Bone marrow (tissue), 2 donors: ENCODE measurements at regions not wholly inside any gene's neighbourhood (a gene's known extent, or its start where the extent isn't known, plus 50 kb on each side); places are given as distances from the start of the nearest gene placed in this dataset.

ENCODE experiments used
- DNase-seq, 2 donors: peaks; one replicate each; lab custom pipeline; 2025; lab: John Stamatoyannopoulos, UW

- DNase-seq: no peak
Observed at GRCh38 chr4:136847881-136848621, 684.2 kb downstream of the PCDH18 start.

GRCh38 chr4:136841526-136841925 is 690.8 kb downstream of the PCDH18 start:
- DNase-seq: no peak

- DNase-seq: no peak
Observed at GRCh38 chr4:136838607-136839006, 693.7 kb downstream of the PCDH18 start.

- DNase-seq: no peak
Observed at GRCh38 chr4:136831553-136831952, 700.7 kb downstream of the PCDH18 start.

GRCh38 chr4:136829280-136829679 is 703.0 kb downstream of the PCDH18 start:
- no peak for DNase-seq

- no peak for DNase-seq
Observed at GRCh38 chr4:136823020-136823419, 709.3 kb downstream of the PCDH18 start.

GRCh38 chr4:136818811-136819330 is 713.4 kb downstream of the PCDH18 start:
- no peak for DNase-seq

- DNase-seq: no peak
Observed at GRCh38 chr4:136812100-136812880, 720.0 kb downstream of the PCDH18 start.

- DNase-seq: no peak
Observed at GRCh38 chr4:136811496-136812077, 720.7 kb downstream of the PCDH18 start.

- DNase-seq: no peak
Observed at GRCh38 chr4:136810626-136811025, 721.7 kb downstream of the PCDH18 start.

GRCh38 chr4:136806844-136807243 is 725.5 kb downstream of the PCDH18 start:
- DNase-seq: no peak

GRCh38 chr4:136805617-136806016 is 726.7 kb downstream of the PCDH18 start:
- DNase-seq: no peak

GRCh38 chr4:136803433-136803832 is 728.9 kb downstream of the PCDH18 start:
- no peak for DNase-seq

GRCh38 chr4:136800248-136800647 is 732.0 kb downstream of the PCDH18 start:
- no peak for DNase-seq

- no peak for DNase-seq
Observed at GRCh38 chr4:136796953-136797352, 735.3 kb downstream of the PCDH18 start.

- DNase-seq: no peak
Observed at GRCh38 chr4:136793848-136794247, 738.4 kb downstream of the PCDH18 start.

GRCh38 chr4:136784326-136784725 is 748.0 kb downstream of the PCDH18 start:
- DNase-seq: no peak

GRCh38 chr4:136769717-136770116 is 762.6 kb downstream of the PCDH18 start:
- no peak for DNase-seq

- no peak for DNase-seq
Observed at GRCh38 chr4:136768925-136769275, 763.4 kb downstream of the PCDH18 start.

GRCh38 chr4:136768213-136768924 is 763.9 kb downstream of the PCDH18 start:
- DNase-seq: no peak

- DNase-seq: no peak
Observed at GRCh38 chr4:136763919-136764318, 768.4 kb downstream of the PCDH18 start.

- DNase-seq: no peak
Observed at GRCh38 chr4:136755531-136755916, 776.8 kb downstream of the PCDH18 start.
